ENCODE measurements at regions not wholly inside any gene's neighbourhood (a gene's known extent, or its start where the extent isn't known, plus 50 kb on each side); places are given as distances from the start of the nearest gene placed in this dataset.

DNA sequence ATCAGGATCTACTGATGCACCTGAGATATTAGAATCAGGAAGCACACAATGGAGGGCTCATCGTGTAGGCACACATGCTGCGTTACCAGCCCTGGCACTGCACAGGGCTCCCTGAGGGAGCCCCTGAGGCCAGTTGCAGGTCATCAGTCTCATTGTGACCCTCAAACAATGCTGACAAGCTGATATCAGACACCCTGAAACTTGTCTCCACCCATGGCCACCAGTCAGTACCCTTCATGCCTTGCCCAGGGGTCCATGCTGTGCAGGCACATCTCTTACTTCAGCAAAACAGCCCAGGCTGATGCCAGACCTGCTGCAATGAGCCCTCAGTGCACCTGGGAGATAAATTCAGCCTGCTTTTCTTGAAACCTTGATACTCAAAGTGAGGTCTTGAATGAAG is 59.5 kb upstream of the SLC6A11 start:
- no peaks in the 10 kb centered on the region for H3K36me3 ChIP-seq (ENCODE audit: control insufficient read depth in 2 of 3, insufficient read depth in 3 of 3, low read length in 3 of 3)
- TF ChIP-seq, protein P1, sequence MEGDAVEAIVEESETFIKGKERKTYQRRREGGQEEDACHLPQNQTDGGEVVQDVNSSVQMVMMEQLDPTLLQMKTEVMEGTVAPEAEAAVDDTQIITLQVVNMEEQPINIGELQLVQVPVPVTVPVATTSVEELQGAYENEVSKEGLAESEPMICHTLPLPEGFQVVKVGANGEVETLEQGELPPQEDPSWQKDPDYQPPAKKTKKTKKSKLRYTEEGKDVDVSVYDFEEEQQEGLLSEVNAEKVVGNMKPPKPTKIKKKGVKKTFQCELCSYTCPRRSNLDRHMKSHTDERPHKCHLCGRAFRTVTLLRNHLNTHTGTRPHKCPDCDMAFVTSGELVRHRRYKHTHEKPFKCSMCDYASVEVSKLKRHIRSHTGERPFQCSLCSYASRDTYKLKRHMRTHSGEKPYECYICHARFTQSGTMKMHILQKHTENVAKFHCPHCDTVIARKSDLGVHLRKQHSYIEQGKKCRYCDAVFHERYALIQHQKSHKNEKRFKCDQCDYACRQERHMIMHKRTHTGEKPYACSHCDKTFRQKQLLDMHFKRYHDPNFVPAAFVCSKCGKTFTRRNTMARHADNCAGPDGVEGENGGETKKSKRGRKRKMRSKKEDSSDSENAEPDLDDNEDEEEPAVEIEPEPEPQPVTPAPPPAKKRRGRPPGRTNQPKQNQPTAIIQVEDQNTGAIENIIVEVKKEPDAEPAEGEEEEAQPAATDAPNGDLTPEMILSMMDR (IDR thresholded peaks at IDR 0.05; ENCODE audit: borderline replicate concordance, extremely low read depth, insufficient read depth): no peak
- H3K27me3 ChIP-seq (ENCODE audit: control insufficient read depth, insufficient read depth, low read length): no peaks in the 10 kb centered on the region
- intact Hi-C loops (cut with DNase I): no loop called here
- DNase-seq: no peak
- H3K4me1 ChIP-seq (ENCODE audit: control insufficient read depth in 2 of 3, insufficient read depth in 2 of 3, low read depth in 1 of 3, low read length in 3 of 3): no peaks in the 10 kb centered on the region
- no peak overlapping the region for H3K4me3 ChIP-seq (ENCODE audit: low read length in 3 of 3)
- H3K9ac ChIP-seq (ENCODE audit: low read length in 3 of 3): no peak overlapping the region
- no peaks in the 10 kb centered on the region for H3K9me3 ChIP-seq (ENCODE audit: control insufficient read depth in 2 of 3, insufficient read depth in 1 of 3, low read length in 3 of 3)
- H3K27ac ChIP-seq (ENCODE audit: low read depth in 2 of 2, low read length in 2 of 2): no peak overlapping the region
- FAIRE-seq: no peak

GRCh38 chr3:10757021-10757820 is 58.8 kb upstream of the SLC6A11 start:
- Histone ChIP-seq H3K4me3 (ENCODE audit: low read length in 3 of 3) (no peak overlapping the region), H3K27me3 (ENCODE audit: control insufficient read depth, insufficient read depth, low read length) (no peaks in the 10 kb centered on the region), H3K9ac (ENCODE audit: low read length in 3 of 3) (no peak overlapping the region), H3K27ac (ENCODE audit: low read depth in 2 of 2, low read length in 2 of 2) (no peak overlapping the region), H3K36me3 (ENCODE audit: control insufficient read depth in 2 of 3, insufficient read depth in 3 of 3, low read length in 3 of 3) (no peaks in the 10 kb centered on the region), H3K4me1 (ENCODE audit: control insufficient read depth in 2 of 3, insufficient read depth in 2 of 3, low read depth in 1 of 3, low read length in 3 of 3) (no peaks in the 10 kb centered on the region), H3K9me3 (ENCODE audit: control insufficient read depth in 2 of 3, insufficient read depth in 1 of 3, low read length in 3 of 3) (no peaks in the 10 kb centered on the region)
- no peak for DNase-seq
- FAIRE-seq: no peak
- TF ChIP-seq, protein P1 (IDR thresholded peaks at IDR 0.05; ENCODE audit: borderline replicate concordance, extremely low read depth, insufficient read depth): no peak
- intact Hi-C loops (cut with DNase I): no loop called here

DNA sequence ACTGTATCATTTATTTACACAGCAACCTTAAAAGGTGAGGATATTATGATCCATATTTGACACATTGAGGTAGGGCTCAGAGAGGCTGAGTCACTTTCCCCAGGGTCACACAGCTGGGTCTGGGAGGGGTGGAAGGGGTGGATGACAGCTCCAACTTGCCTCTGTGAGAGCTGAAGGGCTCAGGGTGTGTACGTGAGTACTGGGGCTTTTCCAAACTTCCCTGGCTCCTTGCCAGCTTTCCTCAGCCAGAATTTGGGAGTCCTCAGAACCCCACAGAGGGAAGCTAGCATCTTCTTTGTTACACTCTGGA is 58.3 kb upstream of the SLC6A11 start:
- H3K27me3 ChIP-seq (ENCODE audit: control insufficient read depth, insufficient read depth, low read length): no peaks in the 10 kb centered on the region
- no peak overlapping the region for H3K27ac ChIP-seq (ENCODE audit: low read depth in 2 of 2, low read length in 2 of 2)
- intact Hi-C loops (cut with DNase I): no loop called here
- DNase-seq (no peak), FAIRE-seq (no peak)
- no peak overlapping the region for H3K4me3 ChIP-seq (ENCODE audit: low read length in 3 of 3)
- no peaks in the 10 kb centered on the region for H3K4me1 ChIP-seq (ENCODE audit: control insufficient read depth in 2 of 3, insufficient read depth in 2 of 3, low read depth in 1 of 3, low read length in 3 of 3)
- H3K36me3 ChIP-seq (ENCODE audit: control insufficient read depth in 2 of 3, insufficient read depth in 3 of 3, low read length in 3 of 3): no peaks in the 10 kb centered on the region
- TF ChIP-seq, protein P1 (IDR thresholded peaks at IDR 0.05; ENCODE audit: borderline replicate concordance, extremely low read depth, insufficient read depth): no peak
- H3K9ac ChIP-seq (ENCODE audit: low read length in 3 of 3): no peak overlapping the region
- H3K9me3 ChIP-seq (ENCODE audit: control insufficient read depth in 2 of 3, insufficient read depth in 1 of 3, low read length in 3 of 3): no peaks in the 10 kb centered on the region

Data from kidney (tissue), 13 donors.